IMR-90 (cell line): ENCODE measurements at regions not wholly inside any gene's neighbourhood (a gene's known extent, or its start where the extent isn't known, plus 50 kb on each side); places are given as distances from the start of the nearest gene placed in this dataset.
A peak's percentile ranks its signal among the peaks of the same experiment; 100 is the strongest.

Experiments
- ATAC-seq: fragments of 200-7000 bp; cut with Tn5 transposase; 2 replicates; pipeline ENCODE4 v1.9.1; 2020; ENCODE audit warnings: low read depth, mild to moderate bottlenecking, moderate library complexity
- BruUV-seq: library from RNA; stranded (reverse); fragments of 400-500 nt; replicated peaks from 2 replicates; lab custom pipeline; 2021; lab: Mats Ljungman, UMichigan
- CTCF ChIA-PET: fragments of 300-600 bp; formaldehyde crosslinking; extraction: SDS; loops from one replicate; lab custom pipeline; 2021; ENCODE audit warnings: antibody characterized with exemption; lab: Yijun Ruan, JAX
- POLR2A ChIA-PET: fragments of 300-600 bp; sonication (Branson Sonifier 250); formaldehyde crosslinking; loops from one replicate; lab custom pipeline; 2022; ENCODE audit warnings: antibody characterized with exemption; ENCODE audit not compliant: unreplicated experiment; lab: Charles Lee
- DNase-seq: peaks from one replicate; pipeline ENCODE4 v3.0.0; 2013
- H2AFZ ChIP-seq: replicated peaks from 2 replicates; pipeline ENCODE3; 2013; ENCODE audit warnings: low read length, mild to moderate bottlenecking; ENCODE audit not compliant: poor library complexity
- H2AK5ac ChIP-seq: 2 replicates; pipeline ENCODE4 v1.6.1; 2013; ENCODE audit warnings: low read depth, low read length, inconsistent platforms
- H2AK9ac ChIP-seq: replicated peaks from 2 replicates; pipeline ENCODE3; 2013; ENCODE audit warnings: mild to moderate bottlenecking, low read depth, low read length, moderate library complexity; ENCODE audit not compliant: poor library complexity
- H2BK120ac ChIP-seq: 2 replicates; pipeline ENCODE4 v1.6.1; 2013; ENCODE audit warnings: low read depth, low read length, inconsistent platforms
- H2BK15ac ChIP-seq: 3 replicates; pipeline ENCODE4 v1.6.1; 2013; ENCODE audit warnings: low read depth, low read length, inconsistent platforms
- H2BK20ac ChIP-seq: 2 replicates; pipeline ENCODE4 v1.6.1; 2013; ENCODE audit warnings: low read depth, mild to moderate bottlenecking, inconsistent platforms, low read length, moderate library complexity
- H2BK5ac ChIP-seq: 2 replicates; pipeline ENCODE4 v1.6.1; 2013; ENCODE audit warnings: mild to moderate bottlenecking, low read depth, low read length, inconsistent platforms; ENCODE audit not compliant: poor library complexity, severe bottlenecking
- H3K14ac ChIP-seq: replicated peaks from 2 replicates; pipeline ENCODE4 v1.6.1; 2013; ENCODE audit warnings: low read depth, low read length, inconsistent platforms
- H3K18ac ChIP-seq: 2 replicates; pipeline ENCODE4 v1.6.1; 2013; ENCODE audit warnings: low read depth, low read length, control low read depth
- H3K23ac ChIP-seq: 2 replicates; pipeline ENCODE4 v1.6.1; 2013; ENCODE audit warnings: low read depth, low read length, inconsistent platforms
- H3K27ac ChIP-seq: 2 replicates; pipeline ENCODE4 v1.5.1; 2013; ENCODE audit warnings: mild to moderate bottlenecking, control low read depth, low read length; ENCODE audit not compliant: insufficient read depth
- H3K27me3 ChIP-seq: 2 replicates; pipeline ENCODE4 v1.6.1; 2013; ENCODE audit warnings: low read length; ENCODE audit not compliant: control insufficient read depth, insufficient read depth
- H3K36me3 ChIP-seq: 2 replicates; pipeline ENCODE4 v1.6.1; 2013; ENCODE audit warnings: low read length, mixed read lengths; ENCODE audit not compliant: control insufficient read depth, insufficient read depth
- H3K4ac ChIP-seq: 2 replicates; pipeline ENCODE4 v1.6.1; 2013; ENCODE audit warnings: low read depth, low read length, inconsistent platforms
- H3K4me1 ChIP-seq: 2 replicates; pipeline ENCODE4 v1.6.1; 2013; ENCODE audit warnings: low read length, mixed read lengths; ENCODE audit not compliant: control insufficient read depth, insufficient read depth
- H3K4me2 ChIP-seq: 2 replicates; pipeline ENCODE4 v1.6.1; 2013; ENCODE audit warnings: low read depth, mild to moderate bottlenecking, control low read depth, low read length, moderate library complexity
- H3K4me3 ChIP-seq: 2 replicates; pipeline ENCODE4 v1.5.1; 2013; ENCODE audit warnings: low read depth, mild to moderate bottlenecking, control low read depth, low read length, moderate library complexity; ENCODE audit not compliant: insufficient read depth
- H3K56ac ChIP-seq: 2 replicates; pipeline ENCODE4 v1.6.1; 2013; ENCODE audit warnings: low read length, inconsistent platforms; ENCODE audit not compliant: insufficient read depth; ENCODE audit errors: extremely low read depth
- H3K79me1 ChIP-seq, 2 experiments: 2 replicates each; pipeline ENCODE4 v1.6.1; 2013; ENCODE audit warnings: low read length in 2 of 2, inconsistent platforms in 1 of 2, low read depth in 1 of 2
- H3K9ac ChIP-seq: 2 replicates; pipeline ENCODE4 v1.6.1; 2013; ENCODE audit warnings: low read depth, low read length, control low read depth
- H3K9me1 ChIP-seq: 2 replicates; pipeline ENCODE4 v1.6.1; 2013; ENCODE audit warnings: low read length, inconsistent platforms; ENCODE audit not compliant: insufficient read depth
- H3K9me3 ChIP-seq: 2 replicates; pipeline ENCODE4 v1.6.1; 2013; ENCODE audit warnings: low read length; ENCODE audit not compliant: control insufficient read depth, insufficient read depth
- H4K20me1 ChIP-seq: 2 replicates; pipeline ENCODE4 v1.6.1; 2013; ENCODE audit warnings: low read length, inconsistent platforms; ENCODE audit not compliant: insufficient read depth
- H4K5ac ChIP-seq: 2 replicates; pipeline ENCODE4 v1.6.1; 2013; ENCODE audit warnings: mild to moderate bottlenecking, low read depth, low read length, control low read depth
- H4K8ac ChIP-seq, 2 experiments: 2 replicates each; pipeline ENCODE4 v1.6.1; 2013; ENCODE audit warnings: low read depth in 2 of 2, low read length in 2 of 2, control low read depth in 1 of 2, inconsistent platforms in 1 of 2
- H4K91ac ChIP-seq: 2 replicates; pipeline ENCODE4 v1.6.1; 2013; ENCODE audit warnings: low read depth, low read length, inconsistent platforms; ENCODE audit not compliant: insufficient read depth
- BHLHE40 ChIP-seq: fragments of 150-350 bp; IDR thresholded peaks from 2 replicates; pipeline ENCODE4 v1.6.1; 2016; ENCODE audit warnings: mild to moderate bottlenecking, low read depth, low read length
- CEBPB ChIP-seq: IDR thresholded peaks from 2 replicates; pipeline ENCODE4 v1.6.1; 2012; ENCODE audit warnings: low read depth, low read length, improper control_type of control experiment
- CHD1 ChIP-seq: IDR thresholded peaks from 2 replicates; pipeline ENCODE4 v1.6.1; 2012; ENCODE audit warnings: low read depth, low read length, improper control_type of control experiment
- CTCF ChIP-seq: conservative IDR thresholded peaks from 2 replicates; pipeline ENCODE4 v1.5.1; 2012; ENCODE audit warnings: mild to moderate bottlenecking, low read depth, low read length, improper control_type of control experiment
- FOS ChIP-seq: fragments of 150-350 bp; IDR thresholded peaks from 2 replicates; pipeline ENCODE4 v1.6.1; 2016; ENCODE audit warnings: low read depth, low read length
- MAFK ChIP-seq: IDR thresholded peaks from 2 replicates; pipeline ENCODE4 v1.6.1; 2012; ENCODE audit warnings: low read depth, low read length, improper control_type of control experiment
- MAZ ChIP-seq: IDR thresholded peaks from 2 replicates; pipeline ENCODE4 v1.6.1; 2012; ENCODE audit warnings: low read depth, mild to moderate bottlenecking, low read length, improper control_type of control experiment, moderate library complexity, borderline replicate concordance
- MXI1 ChIP-seq: IDR thresholded peaks from 2 replicates; pipeline ENCODE4 v1.6.1; 2012; ENCODE audit warnings: low read depth, mild to moderate bottlenecking, low read length, moderate library complexity, borderline replicate concordance
- NFE2L2 ChIP-seq: fragments of 150-350 bp; IDR thresholded peaks from 2 replicates; pipeline ENCODE4 v1.6.1; 2016; ENCODE audit warnings: low read depth, mild to moderate bottlenecking, low read length
- POLR2A ChIP-seq: IDR thresholded peaks from 2 replicates; pipeline ENCODE4 v1.6.1; 2012; ENCODE audit warnings: mild to moderate bottlenecking, low read depth, low read length
- RAD21 ChIP-seq: IDR thresholded peaks from 2 replicates; pipeline ENCODE4 v1.6.1; 2012; ENCODE audit warnings: low read length, improper control_type of control experiment
- RCOR1 ChIP-seq: IDR thresholded peaks from 2 replicates; pipeline ENCODE4 v1.6.1; 2012; ENCODE audit warnings: mild to moderate bottlenecking, low read length, improper control_type of control experiment; ENCODE audit not compliant: insufficient replicate concordance
- RFX5 ChIP-seq: IDR thresholded peaks from 2 replicates; pipeline ENCODE4 v1.8.0; 2012; ENCODE audit warnings: low read depth, mild to moderate bottlenecking, low read length, moderate library complexity
- SMC3 ChIP-seq: fragments of 150-350 bp; IDR thresholded peaks from 2 replicates; pipeline ENCODE4 v1.6.1; 2016; ENCODE audit warnings: low read depth, mild to moderate bottlenecking, antibody characterized with exemption, low read length, moderate library complexity
- USF2 ChIP-seq: fragments of 150-350 bp; IDR thresholded peaks from 2 replicates; pipeline ENCODE4 v1.6.1; 2017; ENCODE audit warnings: mild to moderate bottlenecking, antibody characterized with exemption, low read length, low read depth
- WGBS, 2 experiments: methylation state at CpG; one replicate each; pipeline versions ENCODE4 v1.1.5 to v1.1.7; 2013; ENCODE audit warnings: missing lambda C conversion rate in 2 of 2; ENCODE audit not compliant: insufficient read length in 1 of 2; ENCODE audit errors: extremely low coverage in 2 of 2; 5-methylcytosine and 5-hydroxymethylcytosine counted together
- dilution Hi-C: fragments of 300-500 bp; cut with HindIII; formaldehyde crosslinking; loops from one replicate; pipeline ENCODE4 v1.14.3; 2018; ENCODE audit warnings: low sequenced_read_pairs; ENCODE audit not compliant: unreplicated experiment
- in situ Hi-C: fragments of 300-500 bp; cut with MboI; formaldehyde crosslinking; loops from 3 replicates; pipeline ENCODE4 v1.14.3; 2019; ENCODE audit warnings: low sequenced_read_pairs, inconsistent platforms, mixed read lengths
- intact Hi-C: fragments of 100-400 bp; cut with micrococcal nuclease; formaldehyde crosslinking; loops from 2 replicates; pipeline ENCODE4 v1.10.0; 2022

- dilution Hi-C loops (no loop called here), in situ Hi-C loops (no loop called here), intact Hi-C loops (loop anchor here (1.0 to 10.0 kb wide), 6 partner anchors 46 to 378 kb away; no protein-coding TSS in a partner anchor)
- DNase-seq (peak; percentile 98), ATAC-seq (peak; percentile 46)
- no peaks in the 10 kb centered on the region for H4K20me1 ChIP-seq
- peak overlapping the region; percentile 99 for H3K56ac ChIP-seq
- POLR2A ChIA-PET: interaction anchor here (1.2 to 1.5 kb wide), 2 partner anchors 46 to 47 kb away, joined by 3 to 5 read pairs; no protein-coding TSS in a partner anchor
- peak overlapping the region; percentile 82 for H3K14ac ChIP-seq
- peaks cover 0 to 28% of the 10 kb centered on the region in 2 experiments; a peak in 2 of 4 replicates for H3K79me1 ChIP-seq
- H3K9me3 ChIP-seq: no peaks in the 10 kb centered on the region
- H3K18ac ChIP-seq: peak overlapping the region; percentile 96
- H4K8ac ChIP-seq: peak overlapping the region; percentile 68 to 99
- TF ChIP-seq MXI1: peak; percentile 60; the same call in 1 of the 2 replicates
- no peak; the same call in 1 of the 2 replicates for TF ChIP-seq USF2
- TF ChIP-seq CTCF: no peak
- TF ChIP-seq BHLHE40: peak; percentile 59; the same call in 1 of the 2 replicates
- no peak for TF ChIP-seq RFX5
- TF ChIP-seq RAD21: no peak; the same call in 1 of the 2 replicates
- TF ChIP-seq SMC3: 0 out of 2 replicates have a peak, but pooled peaks have one; percentile 4
- TF ChIP-seq CEBPB: peak; percentile 34; the same call in 1 of the 2 replicates
- TF ChIP-seq MAFK: no peak
- TF ChIP-seq NFE2L2: no peak
- TF ChIP-seq FOS: peak; percentile 53
- TF ChIP-seq RCOR1: no peak
- peak; percentile 4; the same call in 1 of the 2 replicates for TF ChIP-seq POLR2A
- no peak for TF ChIP-seq MAZ
- TF ChIP-seq CHD1: no peak
- H3K27ac ChIP-seq: peak overlapping the region; percentile 91
- CTCF ChIA-PET: interaction anchor here (0.7 kb wide), 1 partner anchor 39 kb away, joined by 3 read pairs; no protein-coding TSS in a partner anchor
- peaks cover 27% of the 10 kb centered on the region for H3K4me1 ChIP-seq
- no peaks in the 10 kb centered on the region for H3K36me3 ChIP-seq
- peak overlapping the region; percentile 96 for H2BK120ac ChIP-seq
- H2BK20ac ChIP-seq: peak overlapping the region; percentile 96
- no TSS peak for BruUV-seq
- H2AK5ac ChIP-seq: peak overlapping the region; percentile 97
- H3K27me3 ChIP-seq: no peaks in the 10 kb centered on the region
- peak overlapping the region; percentile 98 for H3K23ac ChIP-seq
- peaks cover 17% of the 10 kb centered on the region for H3K9me1 ChIP-seq
- peak overlapping the region; percentile 100 for H3K4ac ChIP-seq
- H2AFZ ChIP-seq: peak overlapping the region; percentile 85
- H3K4me3 ChIP-seq: no peak overlapping the region
- peak overlapping the region; percentile 98 for H4K91ac ChIP-seq
- peak overlapping the region; percentile 98 for H2BK5ac ChIP-seq
- H3K9ac ChIP-seq: peak overlapping the region; percentile 56
- peak overlapping the region; percentile 27 for H3K4me2 ChIP-seq
- no CpG with 5 or more reads among the region's 11 CpGs for WGBS, 2 experiments
- peak overlapping the region; percentile 92 for H4K5ac ChIP-seq
- H2AK9ac ChIP-seq: peak overlapping the region; percentile 82
- H2BK15ac ChIP-seq: peak overlapping the region; percentile 85
Measured at GRCh38 chr14:51396222-51396815, 156.3 kb downstream of the TMX1 start.
